HS-27A (cell line): ENCODE measurements at regions not wholly inside any gene's neighbourhood (a gene's known extent, or its start where the extent isn't known, plus 50 kb on each side); places are given as distances from the start of the nearest gene placed in this dataset.
"Not testable (repeated sequence)": the region's sequence is repeated elsewhere in the genome, so short reads cannot be mapped to it uniquely, and the experiment has no call there.

Source experiments
- DNase-seq: peaks from one replicate; pipeline ENCODE4 v3.0.0-alpha.2; 2012; ENCODE audit warnings: low read depth, missing footprints

- no peak for DNase-seq
These were observed 93.2 kb downstream of the AKR1D1 start for GRCh38 chr7:138169441-138169851.

GRCh38 chr7:138170298-138170697 is 94.0 kb downstream of the AKR1D1 start:
- DNase-seq = no peak

GRCh38 chr7:138170959-138171703 is 94.9 kb downstream of the AKR1D1 start:
- DNase-seq = no peak

GRCh38 chr7:138173548-138173947 is 97.3 kb downstream of the AKR1D1 start:
- no peak for DNase-seq

GRCh38 chr7:138176060-138176459 is 99.8 kb downstream of the AKR1D1 start:
- no peak for DNase-seq

- DNase-seq = no peak
These were observed 107.9 kb downstream of the AKR1D1 start for GRCh38 chr7:138184191-138184590.

GRCh38 chr7:138185132-138185908 is 109.1 kb downstream of the AKR1D1 start:
- no peak for DNase-seq

- DNase-seq = peak; percentile 40
These were observed 110.7 kb downstream of the AKR1D1 start for GRCh38 chr7:138186951-138187351.

- DNase-seq = no peak
These were observed 112.1 kb downstream of the AKR1D1 start for GRCh38 chr7:138188290-138188858.

GRCh38 chr7:138194567-138194966 is 118.3 kb downstream of the AKR1D1 start:
- no peak for DNase-seq

GRCh38 chr7:138195151-138195571 is 118.9 kb downstream of the AKR1D1 start:
- DNase-seq = no peak

GRCh38 chr7:138196503-138196946 is 120.3 kb downstream of the AKR1D1 start:
- not testable (repeated sequence) for DNase-seq

- DNase-seq = no peak
These were observed 121.0 kb downstream of the AKR1D1 start for GRCh38 chr7:138196971-138197896.

- DNase-seq = no peak
These were observed 128.2 kb downstream of the AKR1D1 start for GRCh38 chr7:138204285-138204981.

GRCh38 chr7:138204982-138205298 is 128.7 kb downstream of the AKR1D1 start:
- DNase-seq = no peak

GRCh38 chr7:138205614-138206150 is 129.4 kb downstream of the AKR1D1 start:
- DNase-seq = no peak

GRCh38 chr7:138207555-138207971 is 131.3 kb downstream of the AKR1D1 start:
- DNase-seq = no peak

- DNase-seq = no peak
These were observed 131.9 kb downstream of the AKR1D1 start for GRCh38 chr7:138208142-138208570.

GRCh38 chr7:138208864-138209263 is 132.6 kb downstream of the AKR1D1 start:
- DNase-seq = no peak

GRCh38 chr7:138212314-138212713 is 136.1 kb downstream of the AKR1D1 start:
- DNase-seq = no peak

- no peak for DNase-seq
These were observed 138.7 kb downstream of the AKR1D1 start for GRCh38 chr7:138214926-138215325.
